Choroid plexus epithelial cell (primary cell): ENCODE measurements at regions not wholly inside any gene's neighbourhood (a gene's known extent, or its start where the extent isn't known, plus 50 kb on each side); places are given as distances from the start of the nearest gene placed in this dataset.

Source experiments
- DNase-seq: peaks from one replicate; pipeline ENCODE4 v3.0.0-alpha.2; 2010; ENCODE audit warnings: low read depth
- H3K4me3 ChIP-seq: 2 replicates; pipeline ENCODE4 v1.5.1; 2011; ENCODE audit warnings: low read depth, mild to moderate bottlenecking, control low read depth, low read length, moderate library complexity
- CTCF ChIP-seq: conservative IDR thresholded peaks from 2 replicates; pipeline ENCODE4 v1.5.1; 2011; ENCODE audit warnings: low read depth, mild to moderate bottlenecking, control low read depth, inconsistent platforms, low read length, moderate library complexity

DNA sequence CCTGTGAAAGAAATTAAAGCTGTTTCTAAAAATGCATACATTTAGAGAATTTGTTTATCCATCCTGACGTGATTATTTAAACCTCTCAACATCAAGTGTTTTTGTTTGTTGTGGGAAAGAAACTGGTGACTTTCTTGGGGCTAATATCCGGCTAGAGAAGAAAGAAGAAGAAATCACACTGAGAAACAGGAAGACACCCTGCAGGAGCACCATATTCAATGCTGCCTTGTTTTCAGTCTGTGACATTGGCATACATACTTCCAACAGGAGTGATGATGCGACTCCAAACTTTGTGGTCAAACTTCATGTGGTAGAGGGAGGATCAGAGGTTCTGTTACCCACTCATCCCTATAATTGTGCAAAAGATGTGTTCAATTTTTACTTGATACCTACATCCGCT, 997.6 kb upstream of the CITED2 start:
- no peak for TF ChIP-seq CTCF
- no peak overlapping the region for H3K4me3 ChIP-seq
- DNase-seq: peak; percentile 20

GRCh38 chr6:140370976-140371870, 996.8 kb upstream of the CITED2 start:
- no peak for TF ChIP-seq CTCF
- peak; percentile 39 for DNase-seq
- no peak overlapping the region for H3K4me3 ChIP-seq

DNA sequence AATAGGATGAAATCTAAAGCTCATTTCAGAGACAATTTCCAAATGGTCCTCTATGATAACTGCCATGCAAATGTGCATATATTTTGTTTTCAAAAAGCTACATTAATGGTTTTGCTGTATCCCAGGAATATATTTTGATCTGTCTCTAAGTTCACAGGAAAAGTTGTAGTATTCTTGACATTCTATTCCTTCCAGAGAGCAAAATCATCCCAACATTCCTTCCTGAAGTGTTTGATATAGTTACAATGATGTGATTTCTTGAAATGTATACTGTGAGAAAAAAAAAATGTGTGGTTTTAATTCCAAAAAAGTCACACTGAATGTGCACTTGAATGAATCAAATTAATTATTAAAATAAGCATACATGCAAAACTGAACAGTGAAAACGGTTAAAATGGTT, 996.0 kb upstream of the CITED2 start:
- no peak for DNase-seq
- TF ChIP-seq CTCF: no peak
- no peak overlapping the region for H3K4me3 ChIP-seq

- peak; percentile 80 for DNase-seq
These were observed 992.5 kb upstream of the CITED2 start for GRCh38 chr6:140366991-140367390.

DNA sequence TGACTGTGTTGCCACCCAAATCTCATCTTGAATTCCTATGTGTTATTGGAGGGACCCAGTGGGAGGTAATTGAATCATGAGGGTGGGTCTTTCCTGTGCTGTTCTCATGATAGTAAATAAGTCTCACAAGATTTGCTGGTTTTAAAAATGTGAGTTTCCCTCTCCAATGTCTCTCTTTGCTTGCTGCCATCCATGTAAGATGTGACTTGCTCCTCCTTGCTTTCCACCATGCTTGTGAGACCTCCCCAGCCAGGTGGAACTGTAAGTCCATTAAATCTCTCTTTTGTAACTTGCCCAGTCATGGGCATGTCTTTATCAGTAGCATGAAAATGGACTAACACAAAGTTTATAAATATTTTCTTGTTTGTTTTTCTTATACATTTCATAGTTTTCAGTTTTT, 990.5 kb upstream of the CITED2 start:
- no peak for TF ChIP-seq CTCF
- no peak for DNase-seq
- no peak overlapping the region for H3K4me3 ChIP-seq

More at GRCh38 chr6:140366991-140367390, 992.5 kb upstream of the CITED2 start:
- TF ChIP-seq CTCF: no peak
- no peak overlapping the region for H3K4me3 ChIP-seq

DNA sequence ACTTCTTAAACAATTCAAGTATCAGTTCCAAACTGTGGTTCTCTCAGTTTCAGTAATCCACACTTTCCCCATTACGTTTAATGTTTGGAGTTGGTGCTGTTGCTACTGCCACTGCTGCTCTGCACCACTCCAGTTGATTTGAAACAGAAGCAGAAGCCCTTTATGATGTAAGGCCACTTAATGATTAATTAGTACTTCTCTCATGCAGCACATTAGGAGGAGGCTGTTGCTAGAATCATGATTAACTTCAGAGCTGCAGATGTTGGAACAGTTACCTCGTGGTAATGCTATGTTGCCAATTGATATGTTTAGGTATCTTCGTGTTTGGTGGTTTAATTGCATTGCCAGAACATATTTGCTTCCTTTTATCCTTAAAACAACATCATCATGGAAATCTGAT, 986.2 kb upstream of the CITED2 start:
- no peak for DNase-seq
- H3K4me3 ChIP-seq: no peak overlapping the region
- no peak for TF ChIP-seq CTCF

GRCh38 chr6:140355476-140355875, 981.0 kb upstream of the CITED2 start:
- no peak for TF ChIP-seq CTCF
- H3K4me3 ChIP-seq: no peak overlapping the region
- DNase-seq: peak; percentile 28
